Memory B cell (primary cell): ENCODE measurements at regions not wholly inside any gene's neighbourhood (a gene's known extent, or its start where the extent isn't known, plus 50 kb on each side); places are given as distances from the start of the nearest gene placed in this dataset.

Experiments used
- ATAC-seq: fragments of 150-1000 bp; cut with Tn5 transposase; 2 replicates; pipeline ENCODE4 v1.10.0; 2021; ENCODE audit warnings: low read depth, mild to moderate bottlenecking, moderate library complexity
- DNase-seq, 2 donors: peaks; one replicate each; pipeline ENCODE4 v3.0.0; 2022; ENCODE audit warnings: low spot score in 2 of 2
- H3K27ac Mint-ChIP-seq: one replicate; pipeline ENCODE4 v1.8.0; 2022; ENCODE audit warnings: mild to moderate bottlenecking, moderate library complexity, mixed read lengths
- H3K27me3 Mint-ChIP-seq: one replicate; pipeline ENCODE4 v1.8.0; 2022; ENCODE audit warnings: mixed read lengths
- H3K36me3 Mint-ChIP-seq: one replicate; pipeline ENCODE4 v1.8.0; 2022; ENCODE audit warnings: mild to moderate bottlenecking, mixed read lengths
- H3K4me1 Mint-ChIP-seq: one replicate; pipeline ENCODE4 v1.8.0; 2022; ENCODE audit warnings: mixed read lengths
- H3K4me3 Mint-ChIP-seq: one replicate; pipeline ENCODE4 v1.8.0; 2022; ENCODE audit warnings: mild to moderate bottlenecking, moderate library complexity, mixed read lengths
- H3K9me3 Mint-ChIP-seq: one replicate; pipeline ENCODE4 v1.8.0; 2022; ENCODE audit warnings: mixed read lengths

DNA sequence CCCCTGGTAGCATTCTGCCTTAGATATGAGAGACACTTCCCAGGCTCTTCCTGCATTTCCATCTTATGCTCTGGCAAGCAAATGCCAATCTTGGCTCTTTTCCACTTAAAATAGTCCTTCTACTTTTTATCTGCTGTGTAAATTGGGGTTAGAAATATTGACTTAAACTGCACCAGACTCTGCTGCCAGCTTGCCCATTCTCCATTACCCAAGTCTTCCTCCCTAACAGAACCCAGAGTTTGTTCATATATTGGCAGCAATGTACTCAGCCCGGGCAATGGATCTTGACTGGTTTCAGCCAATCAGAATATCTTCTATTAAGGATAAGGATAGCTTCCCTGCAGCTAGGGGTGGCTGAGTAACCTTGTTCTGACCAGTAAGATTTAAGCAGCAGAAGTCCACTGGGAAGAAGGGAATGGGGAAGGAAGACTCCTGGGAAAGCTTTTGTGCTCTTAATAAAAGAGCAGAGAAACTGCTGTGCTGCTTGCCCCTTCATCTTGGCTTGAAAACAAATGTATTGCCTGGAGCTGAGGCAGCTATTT lies 177.1 kb downstream of the KCNRG start:
- H3K27ac Mint-ChIP-seq: no peak overlapping the region
- ATAC-seq (no peak), DNase-seq (no peak)
- H3K36me3 Mint-ChIP-seq: peaks cover 3% of the 10 kb centered on the region
- no peaks in the 10 kb centered on the region for H3K4me1 Mint-ChIP-seq
- no peaks in the 10 kb centered on the region for H3K9me3 Mint-ChIP-seq
- peaks cover 8% of the 10 kb centered on the region for H3K27me3 Mint-ChIP-seq
- no peak overlapping the region for H3K4me3 Mint-ChIP-seq

DNA sequence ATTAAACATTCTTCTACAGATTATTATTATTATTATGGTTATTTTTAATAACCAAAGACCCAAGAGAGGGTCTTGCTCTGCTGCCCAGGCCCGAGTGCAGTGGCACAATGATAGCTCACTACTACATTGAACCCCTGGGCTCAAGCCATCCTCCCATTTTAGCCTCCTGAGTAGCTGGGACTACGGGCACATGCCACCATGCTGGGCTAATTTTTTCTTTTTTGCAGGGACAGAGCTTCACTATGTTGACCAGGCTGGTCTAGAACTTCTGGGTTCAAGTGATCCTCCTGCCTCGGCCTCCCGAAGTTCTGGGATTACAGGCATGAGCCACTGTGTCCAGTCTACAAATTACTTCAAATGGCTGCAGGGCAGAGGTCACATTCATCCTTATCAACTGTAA lies 179.8 kb downstream of the KCNRG start:
- Mint-ChIP-seq H3K4me1 (no peaks in the 10 kb centered on the region), H3K9me3 (peaks cover 1% of the 10 kb centered on the region), H3K36me3 (peaks cover 4% of the 10 kb centered on the region), H3K27me3 (peaks cover 4% of the 10 kb centered on the region), H3K27ac (no peak overlapping the region), H3K4me3 (no peak overlapping the region)
- ATAC-seq: no peak
- no peak for DNase-seq

DNA sequence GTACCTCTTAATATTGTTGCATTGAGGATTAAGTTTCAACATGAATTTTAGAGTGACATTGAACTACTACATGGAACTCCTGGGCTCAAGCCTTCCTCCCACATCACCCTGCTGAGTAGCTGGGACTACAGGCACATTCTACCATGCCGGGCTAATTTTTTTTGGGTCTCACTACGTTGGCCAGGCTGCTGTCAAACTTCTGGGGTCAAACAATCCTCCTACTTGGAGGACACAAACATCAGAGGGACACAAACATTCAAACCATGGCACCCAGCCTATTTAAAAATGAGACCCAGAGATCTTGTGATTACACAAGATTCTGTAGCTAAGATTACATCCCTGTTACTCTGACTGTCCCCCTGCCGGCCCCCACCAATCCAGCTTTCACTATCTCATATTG lies 180.9 kb downstream of the KCNRG start:
- no peaks in the 10 kb centered on the region for H3K4me1 Mint-ChIP-seq
- H3K4me3 Mint-ChIP-seq: no peak overlapping the region
- H3K27ac Mint-ChIP-seq: no peak overlapping the region
- DNase-seq: no peak
- H3K9me3 Mint-ChIP-seq: peaks cover 1% of the 10 kb centered on the region
- H3K27me3 Mint-ChIP-seq: peaks cover 4% of the 10 kb centered on the region
- peaks cover 4% of the 10 kb centered on the region for H3K36me3 Mint-ChIP-seq
- ATAC-seq: no peak

DNA sequence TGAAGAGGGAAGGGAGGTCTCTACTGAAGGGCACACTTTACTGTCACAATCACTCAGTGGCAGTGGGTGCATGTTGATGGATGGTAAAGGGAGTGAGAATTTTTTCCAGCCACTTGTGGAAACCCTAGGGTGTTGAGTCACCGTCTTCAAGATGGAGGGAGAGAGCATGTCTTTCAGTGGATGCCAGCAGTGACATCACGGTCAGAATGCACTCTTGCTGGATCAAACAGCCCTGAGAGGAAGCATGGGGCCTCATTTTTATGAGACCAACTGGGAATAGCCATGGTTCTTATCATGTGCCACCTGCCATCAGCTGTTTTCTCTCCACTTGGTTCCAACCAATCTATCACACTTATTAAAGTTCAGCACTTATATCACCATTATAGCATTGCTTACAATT lies 182.5 kb downstream of the KCNRG start:
- no peak for ATAC-seq
- DNase-seq: no peak
- no peak overlapping the region for H3K27ac Mint-ChIP-seq
- no peak overlapping the region for H3K4me3 Mint-ChIP-seq
- peaks cover 1% of the 10 kb centered on the region for H3K9me3 Mint-ChIP-seq
- peaks cover 4% of the 10 kb centered on the region for H3K36me3 Mint-ChIP-seq
- H3K4me1 Mint-ChIP-seq: no peaks in the 10 kb centered on the region
- H3K27me3 Mint-ChIP-seq: peaks cover 4% of the 10 kb centered on the region

DNA sequence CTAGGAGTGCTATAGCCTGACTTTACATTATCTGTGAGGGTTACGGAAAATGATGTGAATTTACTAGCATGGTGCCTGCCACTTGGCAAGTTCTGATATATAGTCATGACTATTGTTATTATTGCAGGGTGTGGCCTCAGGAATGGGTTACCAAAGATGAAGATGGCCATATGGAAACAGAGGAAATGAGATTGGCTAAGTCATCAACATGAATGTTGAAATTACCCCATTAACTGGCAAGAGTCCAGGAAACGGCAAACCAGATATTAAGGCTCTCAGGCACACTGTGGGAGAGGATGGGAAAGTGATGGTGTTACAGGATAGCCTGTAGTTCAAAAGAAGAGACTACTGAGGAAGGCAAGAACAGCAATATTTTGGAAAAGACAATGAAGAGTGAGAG lies 183.3 kb downstream of the KCNRG start:
- H3K27me3 Mint-ChIP-seq: peaks cover 4% of the 10 kb centered on the region
- H3K9me3 Mint-ChIP-seq: peaks cover 1% of the 10 kb centered on the region
- H3K4me1 Mint-ChIP-seq: no peaks in the 10 kb centered on the region
- H3K36me3 Mint-ChIP-seq: peaks cover 4% of the 10 kb centered on the region
- DNase-seq: no peak
- no peak for ATAC-seq
- no peak overlapping the region for H3K27ac Mint-ChIP-seq
- no peak overlapping the region for H3K4me3 Mint-ChIP-seq

DNA sequence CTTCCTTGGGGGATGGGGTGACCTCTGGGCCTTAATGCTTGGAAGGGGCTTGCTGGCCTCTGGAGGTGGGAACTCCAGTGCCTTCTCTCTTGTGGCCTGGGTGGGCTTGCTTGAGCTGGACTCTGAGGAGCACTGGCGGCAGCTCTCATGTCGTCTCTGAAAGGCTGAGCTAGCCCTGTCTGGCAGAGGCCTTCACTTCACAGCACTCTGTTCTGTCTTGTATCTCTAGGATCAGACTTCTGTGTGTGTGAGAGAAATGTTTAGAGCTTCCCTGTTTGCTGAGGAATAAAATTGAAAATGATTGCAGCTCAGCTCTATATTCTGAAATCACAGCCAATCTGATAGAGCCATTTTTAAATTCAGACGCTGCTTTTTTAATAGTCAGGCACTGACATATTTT lies 185.3 kb downstream of the KCNRG start:
- peaks cover 2% of the 10 kb centered on the region for H3K27me3 Mint-ChIP-seq
- no peak overlapping the region for H3K27ac Mint-ChIP-seq
- no peak for ATAC-seq
- DNase-seq: no peak
- H3K4me1 Mint-ChIP-seq: no peaks in the 10 kb centered on the region
- H3K4me3 Mint-ChIP-seq: no peak overlapping the region
- H3K9me3 Mint-ChIP-seq: peaks cover 1% of the 10 kb centered on the region
- peaks cover 2% of the 10 kb centered on the region for H3K36me3 Mint-ChIP-seq

DNA sequence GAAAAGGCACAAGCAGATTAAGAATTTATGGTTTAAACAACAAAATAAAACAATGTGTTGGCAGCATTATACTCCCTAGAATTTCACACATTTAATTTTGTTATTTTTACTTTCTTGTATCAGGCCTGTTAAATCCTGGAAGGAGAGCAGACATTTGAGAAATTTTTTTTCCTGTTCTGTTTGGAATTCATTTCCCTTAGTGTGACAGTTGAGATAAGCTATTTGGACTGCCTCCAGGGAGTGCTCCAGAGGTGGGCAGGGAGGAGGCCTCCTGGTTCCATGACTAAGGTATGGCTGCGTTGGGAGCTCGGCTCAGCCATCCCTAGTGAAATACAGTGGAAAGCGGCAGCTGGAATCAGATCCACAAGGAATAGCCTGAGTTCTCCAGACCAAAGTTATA lies 185.7 kb downstream of the KCNRG start:
- ATAC-seq (no peak), DNase-seq (no peak)
- Mint-ChIP-seq H3K27ac (no peak overlapping the region), H3K4me1 (no peaks in the 10 kb centered on the region), H3K27me3 (peaks cover 2% of the 10 kb centered on the region), H3K36me3 (peaks cover 1% of the 10 kb centered on the region), H3K4me3 (no peak overlapping the region), H3K9me3 (peaks cover 1% of the 10 kb centered on the region)

DNA sequence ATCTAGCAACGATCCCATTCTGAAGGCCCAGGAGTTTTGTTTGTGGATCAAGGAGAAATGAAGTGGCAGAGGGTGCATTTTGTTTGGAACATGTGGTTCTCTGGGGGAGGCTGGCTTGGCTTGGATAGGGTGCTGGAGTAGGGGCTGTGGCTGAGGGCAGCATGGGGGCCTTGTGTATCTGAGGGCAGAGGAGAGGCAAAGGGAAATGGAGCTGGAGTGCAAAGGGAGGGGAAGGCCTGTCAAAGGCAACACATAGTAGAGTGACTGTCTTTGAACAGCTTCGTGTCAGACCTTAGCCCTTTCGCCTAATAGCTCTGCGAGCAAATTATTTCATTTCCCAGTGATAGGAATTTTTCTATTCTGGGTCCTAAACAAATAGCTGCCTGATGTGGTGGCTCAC lies 187.2 kb downstream of the KCNRG start:
- Mint-ChIP-seq H3K9me3 (peaks cover 1% of the 10 kb centered on the region), H3K36me3 (no peaks in the 10 kb centered on the region), H3K4me3 (no peak overlapping the region), H3K27ac (no peak overlapping the region), H3K27me3 (no peaks in the 10 kb centered on the region), H3K4me1 (no peaks in the 10 kb centered on the region)
- ATAC-seq: no peak
- DNase-seq: no peak

DNA sequence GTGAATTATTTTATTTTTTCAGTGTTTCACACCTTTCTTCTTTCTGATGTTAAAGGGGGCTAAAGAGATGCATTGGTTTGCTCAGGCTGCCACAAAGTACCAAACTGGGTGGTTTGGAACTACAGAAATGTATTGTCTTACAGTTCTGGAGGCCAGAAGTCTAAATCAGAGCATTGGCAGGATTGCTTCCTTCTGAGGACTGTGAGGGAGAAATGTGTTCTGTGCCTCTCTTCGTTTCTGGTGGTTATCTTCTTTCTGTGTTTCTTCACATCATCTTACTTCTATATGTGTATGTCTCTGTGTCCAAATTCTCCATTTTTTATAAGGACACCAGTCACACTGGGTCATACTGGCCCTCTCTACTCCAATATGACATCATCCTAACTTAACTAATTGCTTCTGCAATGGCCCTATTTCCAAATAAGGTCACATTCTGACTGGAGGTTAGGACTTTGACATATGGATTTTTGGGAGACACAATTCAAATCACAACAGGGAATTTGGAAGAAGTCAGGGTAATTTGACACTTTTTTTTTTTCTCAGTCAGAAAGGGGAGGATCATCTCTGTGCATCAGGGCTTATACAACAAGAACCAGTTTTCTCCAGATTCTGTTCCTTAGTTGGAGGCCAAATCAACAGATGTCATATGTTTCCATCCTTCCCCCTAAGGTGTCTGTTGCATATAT lies 188.2 kb downstream of the KCNRG start:
- Mint-ChIP-seq H3K9me3 (peaks cover 1% of the 10 kb centered on the region), H3K27me3 (no peaks in the 10 kb centered on the region), H3K4me1 (no peaks in the 10 kb centered on the region), H3K27ac (no peak overlapping the region), H3K4me3 (no peak overlapping the region), H3K36me3 (no peaks in the 10 kb centered on the region)
- ATAC-seq (no peak), DNase-seq (no peak)

DNA sequence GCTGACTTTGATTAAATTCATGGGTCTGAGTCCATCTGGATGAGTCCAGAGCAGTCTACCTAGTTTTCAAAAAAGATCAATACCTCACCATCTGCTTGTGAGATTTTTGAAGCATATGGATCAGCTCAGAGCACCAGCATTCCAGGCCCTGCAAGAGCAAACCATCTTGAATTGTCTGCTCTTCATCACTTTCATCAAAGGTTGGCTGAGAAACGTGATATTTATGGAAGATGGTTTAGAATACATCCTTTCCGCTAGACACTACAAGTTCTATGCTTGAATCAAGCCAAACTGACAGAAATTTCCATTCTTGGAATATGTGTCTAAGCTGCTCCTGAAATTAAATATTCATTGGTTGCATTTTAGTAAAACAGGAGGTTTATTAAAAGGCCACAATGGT lies 190.3 kb downstream of the KCNRG start:
- no peak for DNase-seq
- H3K4me3 Mint-ChIP-seq: no peak overlapping the region
- no peak for ATAC-seq
- H3K36me3 Mint-ChIP-seq: no peaks in the 10 kb centered on the region
- no peak overlapping the region for H3K27ac Mint-ChIP-seq
- H3K4me1 Mint-ChIP-seq: peaks cover 4% of the 10 kb centered on the region
- H3K9me3 Mint-ChIP-seq: no peaks in the 10 kb centered on the region
- no peaks in the 10 kb centered on the region for H3K27me3 Mint-ChIP-seq

DNA sequence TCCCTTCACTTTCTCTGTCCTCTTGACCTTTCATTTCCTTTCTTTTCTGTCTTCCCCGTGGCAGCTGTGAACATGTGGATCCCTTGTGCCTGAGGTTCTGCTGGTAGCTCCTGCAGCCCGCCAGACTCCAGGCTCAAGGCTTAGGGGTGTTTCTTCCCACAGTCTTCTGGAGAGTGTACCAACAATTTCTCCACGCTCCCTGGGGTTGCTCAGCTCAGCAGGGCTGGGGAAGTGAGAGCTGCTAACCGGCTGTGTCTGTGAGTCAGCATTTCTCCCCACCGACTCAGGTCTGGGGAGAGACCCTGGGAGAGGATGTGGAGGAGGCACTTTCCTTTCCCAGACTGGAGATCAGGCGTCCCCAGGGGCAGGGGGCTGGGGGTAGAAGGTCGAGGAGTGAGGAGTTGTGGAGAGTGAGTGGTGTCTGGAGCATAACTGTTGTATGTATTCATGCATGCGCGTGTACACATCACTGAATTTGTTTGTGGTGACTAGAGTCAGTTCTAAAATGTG lies 193.6 kb downstream of the KCNRG start:
- DNase-seq (no peak), ATAC-seq (peak; percentile 69)
- H3K27ac Mint-ChIP-seq: peak overlapping the region; percentile 21
- H3K4me3 Mint-ChIP-seq: peak overlapping the region; percentile 78
- H3K9me3 Mint-ChIP-seq: no peaks in the 10 kb centered on the region
- H3K36me3 Mint-ChIP-seq: no peaks in the 10 kb centered on the region
- H3K27me3 Mint-ChIP-seq: no peaks in the 10 kb centered on the region
- peaks cover 4% of the 10 kb centered on the region for H3K4me1 Mint-ChIP-seq

DNA sequence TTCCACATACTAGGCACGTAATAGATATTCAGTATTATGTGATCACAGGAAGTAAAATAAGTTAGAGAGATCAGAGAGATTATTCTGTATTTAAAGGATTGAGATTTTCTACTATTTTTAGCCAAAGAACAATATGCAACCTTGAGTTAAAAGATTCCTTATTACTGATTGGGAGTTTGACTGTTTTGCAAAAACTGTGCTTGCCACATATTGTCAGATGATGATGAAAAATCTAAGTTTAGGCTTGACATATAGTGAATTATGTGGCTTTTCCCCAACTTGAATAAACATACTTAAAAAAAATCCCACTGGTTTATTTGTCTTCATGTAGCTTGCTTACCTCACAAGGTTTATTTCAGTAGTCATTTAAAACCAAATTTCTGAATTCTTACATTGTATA lies 194.4 kb downstream of the KCNRG start:
- Mint-ChIP-seq H3K36me3 (no peaks in the 10 kb centered on the region), H3K27me3 (no peaks in the 10 kb centered on the region), H3K4me1 (peaks cover 4% of the 10 kb centered on the region), H3K4me3 (no peak overlapping the region), H3K9me3 (no peaks in the 10 kb centered on the region), H3K27ac (no peak overlapping the region)
- ATAC-seq: no peak
- DNase-seq: no peak

DNA sequence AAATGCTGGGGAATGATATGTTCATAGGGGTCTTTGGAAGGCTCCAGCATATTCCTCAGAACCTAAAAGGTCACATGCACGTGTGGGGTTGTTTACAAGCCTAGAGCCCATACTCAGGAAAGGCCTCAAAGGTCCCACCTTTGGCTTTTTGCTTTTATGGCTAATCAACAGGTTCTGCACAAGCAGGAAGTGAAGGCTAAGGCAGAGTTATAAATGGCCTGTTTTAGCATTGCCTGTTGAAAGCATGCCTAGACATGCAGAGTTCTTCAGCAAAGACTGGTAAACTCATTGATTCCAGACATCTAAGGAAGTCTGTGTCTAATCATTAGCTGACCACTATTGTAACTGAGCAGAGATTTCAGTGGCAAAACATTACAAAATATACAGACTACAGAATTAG lies 198.3 kb downstream of the KCNRG start:
- peaks cover 2% of the 10 kb centered on the region for H3K36me3 Mint-ChIP-seq
- H3K4me3 Mint-ChIP-seq: no peak overlapping the region
- ATAC-seq (no peak), DNase-seq (no peak)
- no peak overlapping the region for H3K27ac Mint-ChIP-seq
- H3K9me3 Mint-ChIP-seq: peaks cover 5% of the 10 kb centered on the region
- H3K27me3 Mint-ChIP-seq: no peaks in the 10 kb centered on the region
- H3K4me1 Mint-ChIP-seq: peaks cover 4% of the 10 kb centered on the region

DNA sequence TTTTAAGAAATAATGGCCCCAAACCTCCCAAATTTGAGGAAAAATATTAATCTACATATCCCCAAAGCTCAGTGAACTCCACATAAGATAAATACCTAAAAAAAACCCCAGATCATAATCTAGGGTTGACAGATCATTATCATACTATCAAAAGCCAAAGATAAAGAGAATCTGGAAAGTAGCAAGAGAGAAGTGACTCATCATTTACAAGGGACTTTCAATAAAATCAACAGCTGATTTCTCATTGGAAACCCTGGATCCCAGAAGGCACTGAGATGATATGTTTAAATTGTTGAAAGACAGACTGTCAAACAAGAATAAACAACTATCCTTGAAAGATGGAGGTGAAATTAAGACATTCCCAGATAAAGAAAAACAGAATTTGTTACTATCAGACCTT lies 199.3 kb downstream of the KCNRG start:
- peaks cover 5% of the 10 kb centered on the region for H3K9me3 Mint-ChIP-seq
- no peak for ATAC-seq

DNA sequence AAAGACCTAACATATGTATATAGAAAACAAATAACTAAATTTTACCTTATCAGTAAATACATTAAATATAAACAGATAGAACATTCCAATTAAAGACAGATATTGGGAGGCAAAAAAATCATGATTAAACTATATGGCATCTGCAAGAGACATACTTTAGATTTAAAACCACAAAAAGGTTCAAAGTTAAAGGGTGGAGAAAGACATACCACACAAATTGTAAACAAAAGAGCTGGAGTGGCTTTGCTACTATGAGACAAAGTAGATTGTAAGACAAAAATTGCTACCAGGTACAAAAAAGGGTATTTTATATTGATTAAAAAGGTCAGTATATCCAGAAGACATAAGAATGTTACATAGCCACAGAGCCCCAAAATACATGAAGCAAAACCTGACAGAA lies 200.2 kb downstream of the KCNRG start:
- Mint-ChIP-seq H3K4me1 (no peaks in the 10 kb centered on the region), H3K27ac (no peak overlapping the region), H3K9me3 (peaks cover 5% of the 10 kb centered on the region), H3K27me3 (no peaks in the 10 kb centered on the region), H3K36me3 (peaks cover 2% of the 10 kb centered on the region), H3K4me3 (no peak overlapping the region)
- ATAC-seq (no peak), DNase-seq (no peak)

More for the DNA sequence above, 199.3 kb downstream of the KCNRG start:
- no peak for DNase-seq
- no peak overlapping the region for H3K27ac Mint-ChIP-seq
- H3K36me3 Mint-ChIP-seq: peaks cover 2% of the 10 kb centered on the region
- no peaks in the 10 kb centered on the region for H3K27me3 Mint-ChIP-seq
- no peak overlapping the region for H3K4me3 Mint-ChIP-seq
- H3K4me1 Mint-ChIP-seq: no peaks in the 10 kb centered on the region
